ENCODE measurements at regions not wholly inside any gene's neighbourhood (a gene's known extent, or its start where the extent isn't known, plus 50 kb on each side); places are given as distances from the start of the nearest gene placed in this dataset.

DNA sequence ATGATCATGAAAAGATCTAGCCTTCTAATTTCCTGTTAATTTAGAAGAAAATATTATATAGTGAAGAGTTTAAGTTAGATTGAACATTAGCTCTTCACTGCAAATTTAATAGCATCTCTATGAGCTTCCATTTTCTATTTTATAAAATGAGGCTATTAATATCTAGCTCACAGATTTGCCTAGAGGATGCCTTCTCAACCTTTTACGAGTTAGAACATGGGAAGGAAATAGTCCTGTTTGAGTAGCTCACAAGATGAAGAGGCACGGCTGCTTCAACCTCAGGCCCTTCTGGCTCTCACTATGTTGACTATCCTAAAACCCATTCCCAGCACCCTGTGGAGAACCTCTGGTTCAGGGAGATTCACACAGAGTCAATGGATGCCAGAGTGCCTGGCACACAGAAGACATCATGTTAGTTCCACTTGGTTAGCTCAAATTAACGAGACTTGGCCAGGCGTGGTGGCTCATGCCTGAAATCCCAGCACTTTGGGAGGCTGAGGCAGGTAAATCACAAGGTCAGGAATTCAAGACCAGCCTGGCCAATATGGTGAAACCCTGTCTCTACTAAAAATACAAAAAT is 97.9 kb upstream of the GUCY1A1 start:
- Histone ChIP-seq H3F3A (ENCODE audit: insufficient read depth, low read length) (0 out of 2 replicates have a peak, but pooled peaks cover 4% of the 10 kb centered on the region), H3K9me3 (replicated peaks; ENCODE audit: insufficient read depth, low read length) (no peaks in the 10 kb centered on the region), H3K9me2 (replicated peaks; ENCODE audit: insufficient read depth, low read length) (no peaks in the 10 kb centered on the region), H2AFZ (ENCODE audit: low read length) (no peak overlapping the region), H3K36me3 (replicated peaks; ENCODE audit: insufficient read depth, low read length) (no peaks in the 10 kb centered on the region), H3K4me3 (ENCODE audit: low read length) (no peak overlapping the region), H3K4me2 (ENCODE audit: low read depth, low read length) (no peak overlapping the region), H4K20me1 (ENCODE audit: insufficient read depth, low read length) (no peaks in the 10 kb centered on the region), H3K27ac (ENCODE audit: low read length) (no peak overlapping the region), H3K27me3 (replicated peaks; ENCODE audit: insufficient read depth, low read length) (no peaks in the 10 kb centered on the region), H3K4me1 (ENCODE audit: low read length) (0 out of 2 replicates have a peak, but pooled peaks cover 8% of the 10 kb centered on the region), H3K79me2 (ENCODE audit: low read length) (no peaks in the 10 kb centered on the region), H3K9ac (ENCODE audit: low read length) (no peak overlapping the region)
- no peak for DNase-seq
- TF ChIP-seq EZH2 (optimal IDR thresholded peaks at IDR 0.05; ENCODE audit: low read depth, low read length) = no peak

DNA sequence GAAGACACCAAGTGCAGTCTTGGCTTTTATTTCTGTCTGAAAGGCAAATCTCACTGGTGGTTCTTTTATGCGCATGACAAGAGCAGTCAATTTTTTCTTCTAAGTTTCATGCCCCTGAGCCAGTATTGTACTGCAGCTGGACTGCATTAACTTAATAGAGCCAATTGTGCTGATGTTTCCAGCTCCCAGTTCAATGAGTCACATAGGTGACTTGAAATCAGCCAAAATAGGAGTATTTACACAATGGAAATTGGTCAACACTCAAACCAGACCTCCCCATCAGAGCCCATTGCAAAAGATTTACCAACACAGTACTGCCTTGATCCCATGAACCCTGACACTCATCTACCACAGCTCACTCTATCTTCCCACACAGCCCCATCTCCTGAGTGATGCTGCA is 100.3 kb upstream of the GUCY1A1 start:
- DNase-seq = no peak
- no peaks in the 10 kb centered on the region for H3K4me1 ChIP-seq (ENCODE audit: low read length)
- H3K36me3 ChIP-seq (replicated peaks; ENCODE audit: insufficient read depth, low read length) = no peaks in the 10 kb centered on the region
- no peak overlapping the region for H3K4me3 ChIP-seq (ENCODE audit: low read length)
- H3K27me3 ChIP-seq (replicated peaks; ENCODE audit: insufficient read depth, low read length) = no peaks in the 10 kb centered on the region
- H2AFZ ChIP-seq (ENCODE audit: low read length) = no peak overlapping the region
- no peak overlapping the region for H3K4me2 ChIP-seq (ENCODE audit: low read depth, low read length)
- no peak overlapping the region for H3K27ac ChIP-seq (ENCODE audit: low read length)
- H3K9ac ChIP-seq (ENCODE audit: low read length) = no peak overlapping the region
- H3K9me2 ChIP-seq (replicated peaks; ENCODE audit: insufficient read depth, low read length) = no peaks in the 10 kb centered on the region
- no peaks in the 10 kb centered on the region for H3K9me3 ChIP-seq (replicated peaks; ENCODE audit: insufficient read depth, low read length)
- no peaks in the 10 kb centered on the region for H3F3A ChIP-seq (ENCODE audit: insufficient read depth, low read length)
- H4K20me1 ChIP-seq (ENCODE audit: insufficient read depth, low read length) = no peaks in the 10 kb centered on the region
- no peaks in the 10 kb centered on the region for H3K79me2 ChIP-seq (ENCODE audit: low read length)
- TF ChIP-seq, protein P1, sequence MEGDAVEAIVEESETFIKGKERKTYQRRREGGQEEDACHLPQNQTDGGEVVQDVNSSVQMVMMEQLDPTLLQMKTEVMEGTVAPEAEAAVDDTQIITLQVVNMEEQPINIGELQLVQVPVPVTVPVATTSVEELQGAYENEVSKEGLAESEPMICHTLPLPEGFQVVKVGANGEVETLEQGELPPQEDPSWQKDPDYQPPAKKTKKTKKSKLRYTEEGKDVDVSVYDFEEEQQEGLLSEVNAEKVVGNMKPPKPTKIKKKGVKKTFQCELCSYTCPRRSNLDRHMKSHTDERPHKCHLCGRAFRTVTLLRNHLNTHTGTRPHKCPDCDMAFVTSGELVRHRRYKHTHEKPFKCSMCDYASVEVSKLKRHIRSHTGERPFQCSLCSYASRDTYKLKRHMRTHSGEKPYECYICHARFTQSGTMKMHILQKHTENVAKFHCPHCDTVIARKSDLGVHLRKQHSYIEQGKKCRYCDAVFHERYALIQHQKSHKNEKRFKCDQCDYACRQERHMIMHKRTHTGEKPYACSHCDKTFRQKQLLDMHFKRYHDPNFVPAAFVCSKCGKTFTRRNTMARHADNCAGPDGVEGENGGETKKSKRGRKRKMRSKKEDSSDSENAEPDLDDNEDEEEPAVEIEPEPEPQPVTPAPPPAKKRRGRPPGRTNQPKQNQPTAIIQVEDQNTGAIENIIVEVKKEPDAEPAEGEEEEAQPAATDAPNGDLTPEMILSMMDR (IDR thresholded peaks at IDR 0.05; ENCODE audit: low read length) = no peak
- TF ChIP-seq EZH2 (optimal IDR thresholded peaks at IDR 0.05; ENCODE audit: low read depth, low read length) = no peak
- TF ChIP-seq EZH2phosphoT487 (IDR thresholded peaks at IDR 0.05; ENCODE audit: low read length) = no peak

DNA sequence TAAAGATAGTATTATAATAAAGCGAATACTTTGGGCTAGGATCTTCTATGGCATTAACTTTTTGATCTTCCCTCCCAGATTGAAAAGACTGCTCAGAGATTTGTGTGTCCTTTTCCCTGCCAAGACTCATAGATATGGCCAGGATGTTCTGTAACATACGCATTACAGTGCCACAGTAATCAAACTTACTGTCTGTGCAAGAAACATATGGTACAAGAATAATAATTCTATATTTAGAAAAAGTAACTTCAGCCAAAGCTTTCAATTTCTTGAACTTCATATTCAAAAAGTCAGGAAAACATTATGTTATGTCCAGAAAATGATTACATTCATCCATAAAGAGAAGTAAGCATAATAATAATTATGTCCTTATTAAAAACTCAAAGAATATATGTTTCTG is 100.9 kb upstream of the GUCY1A1 start:
- Histone ChIP-seq H3K9me2 (replicated peaks; ENCODE audit: insufficient read depth, low read length) (no peaks in the 10 kb centered on the region), H3K27ac (ENCODE audit: low read length) (no peak overlapping the region), H3K27me3 (replicated peaks; ENCODE audit: insufficient read depth, low read length) (no peaks in the 10 kb centered on the region), H3K4me1 (ENCODE audit: low read length) (no peaks in the 10 kb centered on the region), H2AFZ (ENCODE audit: low read length) (no peak overlapping the region), H3K4me3 (ENCODE audit: low read length) (no peak overlapping the region), H4K20me1 (ENCODE audit: insufficient read depth, low read length) (no peaks in the 10 kb centered on the region), H3F3A (ENCODE audit: insufficient read depth, low read length) (no peaks in the 10 kb centered on the region), H3K9me3 (replicated peaks; ENCODE audit: insufficient read depth, low read length) (no peaks in the 10 kb centered on the region), H3K36me3 (replicated peaks; ENCODE audit: insufficient read depth, low read length) (no peaks in the 10 kb centered on the region), H3K79me2 (ENCODE audit: low read length) (no peaks in the 10 kb centered on the region), H3K4me2 (ENCODE audit: low read depth, low read length) (no peak overlapping the region), H3K9ac (ENCODE audit: low read length) (no peak overlapping the region)
- no peak for DNase-seq
- TF ChIP-seq EZH2phosphoT487 (IDR thresholded peaks at IDR 0.05; ENCODE audit: low read length) (no peak), EZH2 (optimal IDR thresholded peaks at IDR 0.05; ENCODE audit: low read depth, low read length) (no peak)
- TF ChIP-seq, protein P1 (IDR thresholded peaks at IDR 0.05; ENCODE audit: low read length) = no peak

DNA sequence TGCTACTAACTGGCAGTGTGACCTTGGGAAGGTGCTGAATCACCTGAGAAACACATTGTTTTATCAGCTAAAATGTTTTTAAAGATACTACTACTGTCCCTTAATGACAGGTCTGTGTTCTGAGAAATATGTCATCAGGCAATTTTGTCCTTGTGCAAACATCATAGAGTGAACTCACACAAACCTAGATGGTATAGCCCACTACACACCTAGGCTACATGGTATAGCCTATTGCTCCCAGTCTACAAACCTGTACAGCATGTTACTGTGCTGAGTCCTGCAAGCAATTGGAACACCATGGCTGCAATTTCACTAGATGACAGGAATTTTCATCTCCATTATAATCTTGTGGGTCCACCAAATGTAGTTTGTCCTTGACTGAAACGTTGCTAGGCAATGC is 101.3 kb upstream of the GUCY1A1 start:
- DNase-seq = no peak
- Histone ChIP-seq H3K36me3 (replicated peaks; ENCODE audit: insufficient read depth, low read length) (no peaks in the 10 kb centered on the region), H3F3A (ENCODE audit: insufficient read depth, low read length) (no peaks in the 10 kb centered on the region), H3K4me3 (ENCODE audit: low read length) (no peak overlapping the region), H3K9me2 (replicated peaks; ENCODE audit: insufficient read depth, low read length) (no peaks in the 10 kb centered on the region), H3K4me2 (ENCODE audit: low read depth, low read length) (no peak overlapping the region), H2AFZ (ENCODE audit: low read length) (no peak overlapping the region), H3K27me3 (replicated peaks; ENCODE audit: insufficient read depth, low read length) (no peaks in the 10 kb centered on the region), H3K79me2 (ENCODE audit: low read length) (no peaks in the 10 kb centered on the region), H3K4me1 (ENCODE audit: low read length) (no peaks in the 10 kb centered on the region), H4K20me1 (ENCODE audit: insufficient read depth, low read length) (no peaks in the 10 kb centered on the region), H3K9me3 (replicated peaks; ENCODE audit: insufficient read depth, low read length) (no peaks in the 10 kb centered on the region), H3K27ac (ENCODE audit: low read length) (no peak overlapping the region), H3K9ac (ENCODE audit: low read length) (no peak overlapping the region)
- TF ChIP-seq EZH2phosphoT487 (IDR thresholded peaks at IDR 0.05; ENCODE audit: low read length) (no peak), EZH2 (optimal IDR thresholded peaks at IDR 0.05; ENCODE audit: low read depth, low read length) (no peak)
- TF ChIP-seq, protein P1 (IDR thresholded peaks at IDR 0.05; ENCODE audit: low read length) = no peak
